Myocyte (in vitro differentiated cells): ENCODE measurements at regions not wholly inside any gene's neighbourhood (a gene's known extent, or its start where the extent isn't known, plus 50 kb on each side); places are given as distances from the start of the nearest gene placed in this dataset.
A peak's percentile ranks its signal among the peaks of the same experiment; 100 is the strongest.
"Not testable (repeated sequence)": the region's sequence is repeated elsewhere in the genome, so short reads cannot be mapped to it uniquely, and the experiment has no call there.

Experiments
- DNase-seq: peaks from one replicate; pipeline ENCODE4 v3.0.0-alpha.2; 2012; ENCODE audit warnings: low read depth

- DNase-seq = no peak
Observed at GRCh38 chr3:80663426-80663825, 895.6 kb upstream of the ROBO1 start.

GRCh38 chr3:80655216-80655615, 887.4 kb upstream of the ROBO1 start:
- no peak for DNase-seq

- DNase-seq = no peak
Observed at GRCh38 chr3:80649170-80649569, 881.4 kb upstream of the ROBO1 start.

- peak; percentile 3 for DNase-seq
Observed at GRCh38 chr3:80643421-80643820, 875.6 kb upstream of the ROBO1 start.

GRCh38 chr3:80618295-80619256, 850.8 kb upstream of the ROBO1 start:
- no peak for DNase-seq

GRCh38 chr3:80612366-80612765, 844.6 kb upstream of the ROBO1 start:
- no peak for DNase-seq

GRCh38 chr3:80608072-80608471, 840.3 kb upstream of the ROBO1 start:
- not testable (repeated sequence) for DNase-seq

GRCh38 chr3:80606073-80606472, 838.3 kb upstream of the ROBO1 start:
- DNase-seq = no peak

GRCh38 chr3:80601479-80601878, 833.7 kb upstream of the ROBO1 start:
- no peak for DNase-seq

- DNase-seq = no peak
Observed at GRCh38 chr3:80592792-80593191, 825.0 kb upstream of the ROBO1 start.

- DNase-seq = no peak
Observed at GRCh38 chr3:80586338-80586737, 818.5 kb upstream of the ROBO1 start.

- DNase-seq = no peak
Observed at GRCh38 chr3:80580146-80580545, 812.3 kb upstream of the ROBO1 start.

GRCh38 chr3:80564391-80564790, 796.6 kb upstream of the ROBO1 start:
- DNase-seq = no peak

GRCh38 chr3:80559701-80560100, 791.9 kb upstream of the ROBO1 start:
- no peak for DNase-seq

GRCh38 chr3:80556763-80557162, 789.0 kb upstream of the ROBO1 start:
- DNase-seq = no peak

- DNase-seq = no peak
Observed at GRCh38 chr3:80554304-80554703, 786.5 kb upstream of the ROBO1 start.

GRCh38 chr3:80553211-80553610, 785.4 kb upstream of the ROBO1 start:
- DNase-seq = no peak

- DNase-seq = no peak
Observed at GRCh38 chr3:80550174-80550573, 782.4 kb upstream of the ROBO1 start.

GRCh38 chr3:80549173-80549572, 781.4 kb upstream of the ROBO1 start:
- no peak for DNase-seq

GRCh38 chr3:80543154-80543553, 775.4 kb upstream of the ROBO1 start:
- no peak for DNase-seq

- no peak for DNase-seq
Observed at GRCh38 chr3:80542456-80542855, 774.7 kb upstream of the ROBO1 start.

- no peak for DNase-seq
Observed at GRCh38 chr3:80537680-80538079, 769.9 kb upstream of the ROBO1 start.

GRCh38 chr3:80535286-80535685, 767.5 kb upstream of the ROBO1 start:
- no peak for DNase-seq
